Psoas muscle (tissue), 7 donors: ENCODE measurements at regions not wholly inside any gene's neighbourhood (a gene's known extent, or its start where the extent isn't known, plus 50 kb on each side); places are given as distances from the start of the nearest gene placed in this dataset.

Experiments used
- ATAC-seq, 4 donors: fragments of 200-7000 bp; cut with Tn5 transposase; one replicate each; pipeline ENCODE4 v1.9.1; 2020; ENCODE audit warnings: moderate library complexity in 3 of 4, mild to moderate bottlenecking in 2 of 4
- DNase-seq, 2 donors: peaks; one replicate each; pipeline ENCODE4 v3.0.0-alpha.2; 2020
- H3K27ac ChIP-seq: fragments of 200-600 bp; one replicate; pipeline ENCODE4 v1.8.0; 2022
- H3K27me3 ChIP-seq, 3 donors: fragments of 200-600 bp in 1 of 3; one replicate each; pipeline versions ENCODE4 v1.6.1 to v1.8.0; 2013 to 2022; ENCODE audit warnings: low read length in 2 of 3, mild to moderate bottlenecking in 2 of 3, moderate library complexity in 1 of 3; ENCODE audit not compliant: insufficient read depth in 3 of 3
- H3K36me3 ChIP-seq, 2 donors: fragments of 200-600 bp in 1 of 2; one replicate each; pipeline versions ENCODE4 v1.6.1 to v1.8.0; 2013 to 2022; ENCODE audit warnings: low read depth in 1 of 2, mild to moderate bottlenecking in 1 of 2, moderate library complexity in 1 of 2; ENCODE audit not compliant: insufficient read depth in 1 of 2
- H3K4me1 ChIP-seq: fragments of 200-600 bp; one replicate; pipeline ENCODE4 v1.8.0; 2022
- H3K4me3 ChIP-seq: fragments of 200-600 bp; one replicate; pipeline ENCODE4 v1.8.0; 2022; ENCODE audit warnings: mild to moderate bottlenecking
- H3K9me3 ChIP-seq: fragments of 200-600 bp; one replicate; pipeline ENCODE4 v1.8.0; 2022
- CTCF ChIP-seq: fragments of 200-600 bp; IDR thresholded peaks from one replicate; pipeline ENCODE4 v1.8.0; 2022; ENCODE audit warnings: antibody characterized with exemption
- WGBS, 3 donors: extraction: QIAGEN DNeasy Blood & Tissue Kit; methylation state at CpG; one replicate each; pipeline versions ENCODE4 v1.1.6 to v1.1.7; 2013; 5-methylcytosine and 5-hydroxymethylcytosine counted together
- intact Hi-C, 2 donors: fragments of 100-400 bp; cut with DNase I; formaldehyde crosslinking; loops; one replicate each; pipeline versions ENCODE4 v1.11.0 to v1.14.2; 2022
- donor health status: healthy with polysubstance abuse.
- donor health status: DM: no; HTN: no; CAD: no; lungs with moderate emphysema.
- donor health status: Bipolar disorder and iron deficiency.
- donor health status: healthy.
- donor health status: DM: yes; HTN: yes; CAD: no.
- donor health status: DM: no; HTN: no; CAD: no.
- donor health status: DM: yes; HTN: yes; CAD: no.

GRCh38 chr5:57037355-57037754 is 85.4 kb upstream of the MIER3 start:
- WGBS, 3 donors: 71 to 84% (median 81%) methylated on average over 6 of the region's 6 CpGs
- intact Hi-C loops: no loop called here
- Histone ChIP-seq H3K4me1 (no peaks in the 10 kb centered on the region), H3K27me3 (no peaks in the 10 kb centered on the region), H3K4me3 (no peak overlapping the region), H3K36me3 (no peaks in the 10 kb centered on the region), H3K27ac (no peak overlapping the region), H3K9me3 (no peaks in the 10 kb centered on the region)
- no peak for TF ChIP-seq CTCF
- ATAC-seq (no peak), DNase-seq (no peak)

- Histone ChIP-seq H3K4me3 (no peak overlapping the region), H3K27me3 (no peaks in the 10 kb centered on the region), H3K9me3 (no peaks in the 10 kb centered on the region), H3K27ac (no peak overlapping the region), H3K36me3 (no peaks in the 10 kb centered on the region), H3K4me1 (no peaks in the 10 kb centered on the region)
- DNase-seq (no peak), ATAC-seq (no peak)
- no peak for TF ChIP-seq CTCF
- intact Hi-C loops: no loop called here
- WGBS, 3 donors: 41 to 69% (median 58%) methylated on average over 1 of the region's 1 CpG
Observed at GRCh38 chr5:57041570-57041969, 89.6 kb upstream of the MIER3 start.

GRCh38 chr5:57042524-57042931 is 90.6 kb upstream of the MIER3 start:
- H3K4me3 ChIP-seq: no peak overlapping the region
- H3K9me3 ChIP-seq: no peaks in the 10 kb centered on the region
- no peaks in the 10 kb centered on the region for H3K4me1 ChIP-seq
- DNase-seq (no peak), ATAC-seq (no peak)
- 86 to 90% (median 87%) methylated on average over 3 of the region's 3 CpGs for WGBS, 3 donors
- intact Hi-C loops: no loop called here
- H3K27me3 ChIP-seq: no peaks in the 10 kb centered on the region
- TF ChIP-seq CTCF: no peak
- no peaks in the 10 kb centered on the region for H3K36me3 ChIP-seq
- no peak overlapping the region for H3K27ac ChIP-seq

- Histone ChIP-seq H3K9me3 (no peaks in the 10 kb centered on the region), H3K36me3 (no peaks in the 10 kb centered on the region), H3K27me3 (peaks cover 0 to 5% (median 0%) of the 10 kb centered on the region in 3 donors), H3K27ac (no peak overlapping the region), H3K4me3 (no peak overlapping the region), H3K4me1 (no peaks in the 10 kb centered on the region)
- intact Hi-C loops: no loop called here
- no peak for DNase-seq
- ATAC-seq: no peak
- no peak for TF ChIP-seq CTCF
Observed at GRCh38 chr5:57054135-57054534, 102.2 kb upstream of the MIER3 start.

- Histone ChIP-seq H3K27me3 (peaks cover 0 to 5% (median 0%) of the 10 kb centered on the region in 3 donors), H3K4me1 (no peaks in the 10 kb centered on the region), H3K4me3 (no peak overlapping the region), H3K36me3 (no peaks in the 10 kb centered on the region), H3K27ac (no peak overlapping the region), H3K9me3 (no peaks in the 10 kb centered on the region)
- no peak for ATAC-seq
- TF ChIP-seq CTCF: no peak
- intact Hi-C loops: no loop called here
- no peak for DNase-seq
- WGBS, 3 donors: 93 to 100% (median 94%) methylated on average over 1 of the region's 1 CpG
Observed at GRCh38 chr5:57054671-57055070, 102.7 kb upstream of the MIER3 start.
